Stimulated activated CD8-positive, alpha-beta memory T cell treated with anti-CD3 and anti-CD28 coated beads, Interleukin-4, amount 100 ng/mL, for 24 hours (primary cell): ENCODE measurements at regions not wholly inside any gene's neighbourhood (a gene's known extent, or its start where the extent isn't known, plus 50 kb on each side); places are given as distances from the start of the nearest gene placed in this dataset.

ENCODE experiments used
- DNase-seq: peaks from one replicate; pipeline ENCODE4 v3.0.0-alpha.2; 2020; ENCODE audit warnings: low read depth

DNA sequence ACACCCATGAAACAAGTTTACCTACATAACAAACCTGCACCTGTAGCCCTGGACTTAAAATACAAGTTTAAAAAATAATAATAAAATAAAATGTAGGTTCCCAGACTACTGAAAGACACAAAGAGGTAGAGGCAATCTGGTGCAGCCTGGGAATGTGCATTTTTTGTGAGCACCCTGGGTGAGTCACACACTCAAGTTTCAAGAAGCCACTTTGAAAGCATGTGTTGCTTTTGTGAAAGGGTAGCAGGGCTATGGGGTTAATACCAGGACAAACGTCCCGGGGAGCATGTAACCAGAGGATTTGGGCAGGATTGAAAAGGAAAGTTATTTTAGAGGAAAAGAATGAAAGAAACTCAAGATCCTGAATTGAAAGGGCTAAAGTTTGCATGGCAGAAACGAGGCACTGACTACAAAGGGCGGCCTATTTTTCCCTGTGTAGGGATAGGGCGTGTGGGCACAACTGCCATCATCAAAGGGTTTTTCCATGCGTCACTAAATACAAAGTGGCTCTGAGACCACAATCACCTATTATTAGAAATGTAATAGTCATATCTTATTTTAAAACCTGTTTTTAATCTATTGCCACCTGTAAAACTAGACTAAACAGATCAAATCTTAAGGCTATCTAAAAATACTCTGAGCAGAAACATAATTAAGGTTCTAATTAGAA, 314.9 kb downstream of the COG6 start:
- DNase-seq, result no peak

DNA sequence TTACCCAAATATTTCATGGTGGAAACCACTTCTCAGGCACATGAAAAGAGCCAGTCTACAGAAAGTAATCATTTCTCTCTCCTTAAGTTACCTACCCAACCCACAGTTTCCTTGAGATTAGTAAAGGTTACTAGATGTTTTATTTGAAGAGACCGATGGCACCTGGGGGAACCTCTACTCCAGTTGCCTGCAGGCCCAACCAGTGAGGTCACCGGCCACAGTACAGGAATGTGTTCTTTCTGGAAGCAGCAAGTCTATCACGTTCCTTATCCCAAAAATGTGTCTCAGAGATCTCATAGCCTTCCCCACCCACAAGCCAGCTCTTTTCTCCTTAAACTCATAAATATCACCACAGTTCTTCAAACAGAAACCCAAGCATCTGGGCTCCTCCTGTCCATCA, 316.1 kb downstream of the COG6 start:
- no peak for DNase-seq

- no peak for DNase-seq
These were observed 321.0 kb downstream of the COG6 start for GRCh38 chr13:39976481-39976880.

GRCh38 chr13:39981056-39981455, 325.6 kb downstream of the COG6 start:
- DNase-seq, result no peak

- DNase-seq, result no peak
These were observed 327.3 kb downstream of the COG6 start for GRCh38 chr13:39982745-39983144.

DNA sequence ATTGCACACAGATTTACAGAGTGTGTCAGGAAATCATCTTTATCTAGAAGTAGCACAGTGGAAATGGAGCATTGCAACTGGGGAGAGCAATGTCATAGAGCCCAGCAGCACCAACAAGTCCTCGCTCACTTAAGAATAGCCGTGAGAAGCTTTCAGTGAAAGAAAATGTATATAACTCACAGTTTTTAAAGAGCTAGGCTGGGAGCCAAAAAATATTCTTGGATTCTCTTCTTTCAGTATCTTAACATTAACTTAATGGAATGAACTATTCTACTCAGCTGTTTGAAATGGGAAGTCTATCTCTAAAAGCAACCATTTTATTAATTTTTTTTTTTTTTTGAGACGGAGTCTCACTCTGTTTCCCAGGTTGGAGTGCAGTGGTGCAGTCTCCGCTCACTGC, 329.6 kb downstream of the COG6 start:
- DNase-seq, result no peak

- DNase-seq, result no peak
These were observed 332.9 kb downstream of the COG6 start for GRCh38 chr13:39988351-39988750.

DNA sequence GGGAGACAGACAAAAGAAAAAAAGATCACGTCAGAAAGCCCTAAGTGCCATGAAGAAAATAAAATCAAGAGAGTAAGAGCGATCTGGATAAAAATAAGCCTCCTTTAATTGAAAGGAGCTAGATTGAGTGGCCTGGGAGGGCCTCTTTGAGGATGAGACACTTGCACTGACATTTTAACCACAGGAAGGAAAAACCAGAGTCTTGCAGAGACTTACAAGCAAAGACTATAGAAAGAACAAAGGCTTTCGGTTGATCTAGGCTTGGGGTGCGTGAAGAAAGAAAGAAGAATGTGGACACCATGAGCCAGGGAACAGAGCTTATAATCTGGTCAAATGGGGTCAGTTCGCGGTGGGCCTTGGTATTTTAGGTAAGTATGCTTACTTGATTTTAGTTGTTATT, 342.7 kb downstream of the COG6 start:
- DNase-seq, result no peak

GRCh38 chr13:40002016-40002415, 346.6 kb downstream of the COG6 start:
- DNase-seq, result no peak

GRCh38 chr13:40013554-40013953, 358.1 kb downstream of the COG6 start:
- no peak for DNase-seq

GRCh38 chr13:40016953-40017660, 361.6 kb downstream of the COG6 start:
- no peak for DNase-seq

- no peak for DNase-seq
These were observed 362.3 kb downstream of the COG6 start for GRCh38 chr13:40017662-40018262.

DNA sequence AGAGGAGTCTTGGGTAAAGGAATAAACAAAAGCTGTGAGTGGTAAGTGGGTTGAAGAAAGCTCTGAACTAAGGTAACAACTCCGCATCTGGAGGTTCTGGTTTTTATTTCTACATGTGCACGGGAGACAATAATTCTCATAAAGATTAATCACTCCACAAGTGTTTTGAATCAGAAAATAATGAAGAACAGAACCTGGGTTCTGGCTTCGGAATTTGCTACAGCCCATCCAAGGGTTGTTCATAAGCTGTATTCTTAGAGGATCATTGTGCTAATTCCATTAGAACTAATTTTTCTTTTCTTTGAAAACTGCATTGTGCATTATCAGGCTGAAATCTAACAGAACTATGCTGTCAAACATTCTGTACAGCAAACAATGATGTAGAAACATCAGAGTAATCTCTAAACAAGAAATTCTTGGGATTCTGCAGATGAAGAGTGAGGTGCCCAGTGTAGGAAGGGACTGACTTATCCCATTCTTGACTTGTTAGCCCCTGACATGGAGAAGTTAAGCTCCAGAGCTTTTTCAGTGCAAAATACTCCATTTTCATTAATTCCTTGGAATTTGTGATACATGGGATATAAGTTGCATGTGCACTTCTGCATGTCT, 368.2 kb downstream of the COG6 start:
- DNase-seq, result no peak

DNA sequence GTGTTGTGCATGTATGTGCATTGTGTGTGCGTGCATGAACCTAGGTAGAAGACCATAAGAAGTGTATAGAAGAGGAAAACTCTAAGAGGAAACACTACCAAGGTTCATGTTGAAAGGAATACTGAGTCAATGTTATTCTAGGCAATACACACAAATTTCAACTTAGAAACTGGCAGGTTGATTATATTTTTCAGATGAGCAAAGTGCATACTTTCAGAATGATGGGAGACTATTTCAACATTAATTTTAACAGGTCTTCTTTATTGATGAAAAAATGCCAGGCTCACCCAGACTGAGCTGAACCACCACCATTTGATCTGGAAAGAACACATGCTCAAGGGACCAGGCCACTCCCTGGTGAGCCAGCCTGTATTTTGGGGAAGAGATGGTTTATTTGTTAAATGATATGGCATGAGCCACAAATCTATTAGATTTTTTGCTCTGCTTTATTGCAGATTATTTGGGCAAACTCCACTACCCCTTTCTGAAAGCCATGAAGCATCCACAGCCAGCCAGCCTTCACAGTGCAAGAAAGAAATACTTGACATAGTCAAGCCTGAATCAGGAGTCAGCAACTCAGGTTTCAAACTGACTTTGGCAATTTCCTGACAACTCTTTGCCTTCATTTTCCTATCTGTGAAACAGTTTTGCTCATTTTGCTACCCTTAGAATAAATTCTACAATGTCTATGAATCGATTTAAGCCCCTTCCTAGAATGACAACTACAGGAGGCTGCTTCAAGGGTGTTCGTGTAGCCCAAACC, 368.9 kb downstream of the COG6 start:
- no peak for DNase-seq

- DNase-seq, result no peak
These were observed 369.7 kb downstream of the COG6 start for GRCh38 chr13:40024967-40025714.

GRCh38 chr13:40026174-40026585, 370.7 kb downstream of the COG6 start:
- peak; percentile 28 for DNase-seq

DNA sequence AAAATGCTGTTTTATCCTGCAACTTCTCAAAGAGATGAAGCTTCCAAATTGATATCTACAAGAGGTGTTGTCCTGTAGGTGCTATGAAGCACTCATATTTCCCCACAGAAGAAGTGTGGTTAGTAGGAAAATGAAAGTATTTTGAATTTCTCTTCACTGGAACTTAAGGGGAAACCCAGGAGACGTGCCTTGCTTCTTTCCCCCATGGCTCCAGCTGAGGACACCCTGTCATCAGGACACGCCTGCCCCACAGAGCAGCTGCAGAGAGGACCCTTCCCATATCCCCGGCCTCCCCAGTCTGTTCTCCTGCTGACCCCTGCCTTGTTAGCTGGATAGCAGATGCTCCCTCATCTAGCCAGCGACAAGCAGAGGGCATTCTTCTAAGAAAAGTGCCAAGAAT, 371.3 kb downstream of the COG6 start:
- DNase-seq, result peak; percentile 18

GRCh38 chr13:40028446-40028845, 373.0 kb downstream of the COG6 start:
- DNase-seq, result no peak

GRCh38 chr13:40031031-40031430, 375.6 kb downstream of the COG6 start:
- DNase-seq, result no peak

GRCh38 chr13:40039061-40039460, 383.6 kb downstream of the COG6 start:
- no peak for DNase-seq

DNA sequence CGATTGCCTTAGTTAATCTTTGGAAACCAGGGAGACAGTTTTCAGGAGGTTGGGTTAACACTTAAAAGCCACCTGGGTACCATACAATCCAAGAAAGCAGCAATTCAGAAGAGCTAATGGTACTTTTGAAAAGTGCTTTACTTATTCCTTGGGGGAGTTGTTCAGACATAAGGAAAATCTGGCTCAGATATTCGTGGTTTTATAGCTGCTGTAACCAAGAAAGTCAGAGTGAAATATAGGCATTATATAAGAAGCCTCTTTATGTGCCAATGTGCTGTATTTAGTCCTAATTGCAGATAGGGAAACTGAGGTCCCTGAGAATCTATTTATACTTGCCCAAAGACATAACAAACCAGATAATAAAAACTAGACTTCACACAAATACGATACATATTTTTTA, 387.5 kb downstream of the COG6 start:
- no peak for DNase-seq

GRCh38 chr13:40043764-40044163, 388.3 kb downstream of the COG6 start:
- no peak for DNase-seq
